Progenitor cell of endocrine pancreas (in vitro differentiated cells): ENCODE measurements at regions not wholly inside any gene's neighbourhood (a gene's known extent, or its start where the extent isn't known, plus 50 kb on each side); places are given as distances from the start of the nearest gene placed in this dataset.

Source experiments
- DNase-seq: peaks from one replicate; pipeline ENCODE4 v3.0.0; 2021; ENCODE audit warnings: low spot score; ENCODE audit not compliant: unreplicated experiment
- H3K27ac Mint-ChIP-seq: 2 replicates; pipeline ENCODE4 v1.8.0; 2021; ENCODE audit warnings: mild to moderate bottlenecking, moderate library complexity, mixed read lengths
- H3K27me3 Mint-ChIP-seq: 2 replicates; pipeline ENCODE4 v1.8.0; 2021; ENCODE audit warnings: mixed read lengths
- H3K36me3 Mint-ChIP-seq: 2 replicates; pipeline ENCODE4 v1.8.0; 2022; ENCODE audit warnings: mixed read lengths; ENCODE audit not compliant: insufficient read depth
- H3K4me1 Mint-ChIP-seq: 2 replicates; pipeline ENCODE4 v1.8.0; 2021; ENCODE audit warnings: low read depth, mixed read lengths
- H3K4me3 Mint-ChIP-seq: 2 replicates; pipeline ENCODE4 v1.8.0; 2021; ENCODE audit warnings: low read depth, mild to moderate bottlenecking, moderate library complexity, mixed read lengths
- H3K9me3 Mint-ChIP-seq: 2 replicates; pipeline ENCODE4 v1.8.0; 2021; ENCODE audit warnings: low read depth, mixed read lengths
- CTCF ChIP-seq: fragments of 200-600 bp; sonication (generic); IDR thresholded peaks from one replicate; pipeline ENCODE4 v1.5.0; 2021; ENCODE audit warnings: antibody characterized with exemption, mild to moderate bottlenecking; ENCODE audit not compliant: unreplicated experiment

DNA sequence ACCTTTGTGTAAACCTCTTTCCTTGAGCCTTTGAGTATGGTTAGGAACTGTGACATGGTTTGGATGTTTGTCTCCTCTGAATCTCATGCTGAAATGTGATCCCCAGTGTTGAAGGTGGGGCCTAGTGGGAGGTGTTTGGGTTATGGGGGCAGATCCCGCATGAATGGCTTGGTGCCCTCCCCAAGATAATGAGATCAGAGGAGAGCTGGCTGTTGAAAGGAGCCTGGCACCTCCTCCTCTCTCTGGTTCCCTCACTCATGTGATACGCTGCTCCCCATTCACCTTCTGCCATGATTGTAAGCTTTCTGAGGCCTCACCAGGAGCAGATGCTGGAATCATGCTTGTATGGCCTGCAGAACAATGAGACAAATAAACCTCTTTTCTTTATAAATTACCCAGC lies 1110.2 kb downstream of the CDH11 start:
- no peak for TF ChIP-seq CTCF
- peaks cover 14% of the 10 kb centered on the region for H3K9me3 Mint-ChIP-seq
- no peak overlapping the region for H3K27ac Mint-ChIP-seq
- no peaks in the 10 kb centered on the region for H3K4me1 Mint-ChIP-seq
- H3K36me3 Mint-ChIP-seq = no peaks in the 10 kb centered on the region
- peaks cover 3% of the 10 kb centered on the region for H3K27me3 Mint-ChIP-seq
- H3K4me3 Mint-ChIP-seq = no peak overlapping the region
- DNase-seq = no peak

- TF ChIP-seq CTCF = no peak
- peaks cover 1% of the 10 kb centered on the region for H3K36me3 Mint-ChIP-seq
- H3K27ac Mint-ChIP-seq = no peak overlapping the region
- no peak for DNase-seq
- H3K4me1 Mint-ChIP-seq = peaks cover 9% of the 10 kb centered on the region
- no peak overlapping the region for H3K4me3 Mint-ChIP-seq
- peaks cover 3% of the 10 kb centered on the region for H3K27me3 Mint-ChIP-seq
- peaks cover 14% of the 10 kb centered on the region for H3K9me3 Mint-ChIP-seq
These were observed 1113.7 kb downstream of the CDH11 start for GRCh38 chr16:64008131-64008530.

DNA sequence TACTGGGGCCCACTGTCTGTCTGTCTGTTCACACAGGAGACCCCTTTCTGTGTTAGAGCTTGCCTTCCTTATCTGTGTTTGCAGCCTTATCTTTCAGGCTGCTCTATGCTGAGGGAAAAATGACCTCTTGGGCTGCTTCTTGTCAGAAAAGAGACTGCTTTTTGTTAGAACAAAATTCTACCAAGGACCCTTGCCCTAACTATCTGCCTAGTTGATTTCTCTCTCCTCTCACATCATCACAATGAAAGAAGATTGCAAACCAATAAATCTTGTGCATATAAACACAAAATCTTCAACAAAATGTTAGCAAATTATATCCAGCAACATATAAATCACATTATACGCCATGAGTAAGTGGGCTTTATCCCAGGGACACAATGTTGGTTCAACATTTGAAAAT lies 1117.7 kb downstream of the CDH11 start:
- Mint-ChIP-seq H3K27me3 (no peaks in the 10 kb centered on the region), H3K36me3 (peaks cover 1% of the 10 kb centered on the region), H3K4me3 (no peak overlapping the region), H3K9me3 (peaks cover 4% of the 10 kb centered on the region), H3K27ac (peak overlapping the region; percentile 82), H3K4me1 (peaks cover 9% of the 10 kb centered on the region)
- no peak for TF ChIP-seq CTCF
- no peak for DNase-seq

DNA sequence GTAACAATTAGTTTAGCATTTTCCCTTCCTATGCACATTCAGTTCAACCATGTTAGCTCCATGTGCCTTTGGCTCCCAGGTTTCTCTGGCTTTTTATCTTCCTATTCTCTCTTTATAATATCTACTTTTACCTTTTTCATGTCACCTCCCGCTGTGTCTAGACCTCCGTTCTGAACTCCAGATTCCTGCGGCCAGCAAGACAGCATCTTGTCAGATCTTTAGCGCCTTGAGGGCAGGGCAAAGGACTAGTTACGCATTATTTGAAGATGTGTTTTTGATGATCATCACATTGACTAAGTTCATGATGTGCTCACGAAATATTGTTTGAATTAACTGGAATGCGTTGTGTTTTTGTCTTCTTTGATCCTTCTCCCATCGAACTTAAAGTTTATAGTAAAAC lies 1126.8 kb downstream of the CDH11 start:
- no peak for DNase-seq
- no peak overlapping the region for H3K4me3 Mint-ChIP-seq
- peaks cover 5% of the 10 kb centered on the region for H3K4me1 Mint-ChIP-seq
- H3K36me3 Mint-ChIP-seq = no peaks in the 10 kb centered on the region
- H3K27ac Mint-ChIP-seq = no peak overlapping the region
- H3K9me3 Mint-ChIP-seq = peaks cover 6% of the 10 kb centered on the region
- no peaks in the 10 kb centered on the region for H3K27me3 Mint-ChIP-seq
- no peak for TF ChIP-seq CTCF

DNA sequence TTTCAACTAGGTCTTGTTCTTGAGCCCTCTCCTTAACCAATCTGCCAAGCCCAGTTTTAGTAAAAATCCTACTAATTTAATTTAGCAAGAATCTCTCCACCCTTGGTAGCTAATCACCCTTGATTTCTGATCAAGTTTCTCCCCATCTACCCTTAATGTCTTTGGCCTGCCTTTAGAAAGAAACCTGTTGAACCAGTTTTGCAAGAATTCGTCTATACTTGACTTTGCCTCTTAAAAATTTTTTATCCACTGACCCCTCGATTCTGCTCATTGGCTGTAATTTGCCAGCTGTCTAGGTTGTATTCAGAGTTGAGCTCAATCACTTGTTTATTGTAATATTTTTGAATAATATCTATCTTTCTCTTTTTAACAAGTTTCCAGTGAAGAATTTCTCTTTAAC lies 1138.5 kb downstream of the CDH11 start:
- H3K4me3 Mint-ChIP-seq = no peak overlapping the region
- H3K9me3 Mint-ChIP-seq = peaks cover 4% of the 10 kb centered on the region
- no peak for DNase-seq

More for the DNA sequence above, 1138.5 kb downstream of the CDH11 start:
- Mint-ChIP-seq H3K4me1 (peaks cover 30% of the 10 kb centered on the region), H3K36me3 (no peaks in the 10 kb centered on the region), H3K27me3 (no peaks in the 10 kb centered on the region), H3K27ac (peak overlapping the region; percentile 58)
- TF ChIP-seq CTCF = no peak
